GM12865 (cell line): ENCODE measurements at regions not wholly inside any gene's neighbourhood (a gene's known extent, or its start where the extent isn't known, plus 50 kb on each side); places are given as distances from the start of the nearest gene placed in this dataset.

Experiments
- DNase-seq: peaks from one replicate; pipeline ENCODE4 v3.0.0; 2010; ENCODE audit warnings: low read depth
- H3K4me3 ChIP-seq: 2 replicates; pipeline ENCODE4 v1.5.1; 2011; ENCODE audit warnings: mild to moderate bottlenecking, low read depth, low read length, control low read depth
- TF ChIP-seq, protein P1 (sequence below): IDR thresholded peaks from 2 replicates; pipeline ENCODE4 v1.5.1; 2011; ENCODE audit warnings: low read length, control low read depth, low read depth, inconsistent platforms; ENCODE audit not compliant: insufficient read depth; ENCODE audit errors: missing control alignments

DNA sequence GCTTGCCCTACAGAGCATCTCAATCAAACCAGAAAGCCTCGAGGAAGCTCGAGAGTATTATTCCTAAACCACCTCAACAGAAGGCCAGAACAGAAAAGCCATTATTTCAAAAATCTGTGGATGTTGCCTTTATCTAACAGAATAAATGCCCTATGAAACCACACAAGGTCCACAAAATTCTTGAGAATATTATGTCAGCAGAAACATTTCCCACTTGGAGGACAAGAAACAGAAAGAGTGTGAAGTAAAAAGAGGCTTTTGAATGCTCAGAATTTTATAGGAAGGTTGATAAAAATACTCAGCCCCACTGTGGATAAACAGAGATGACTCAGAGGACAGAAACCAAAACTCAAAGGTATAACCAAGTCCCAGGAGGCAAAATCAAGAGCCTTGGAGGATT is 146.4 kb upstream of the LRRC7 start:
- DNase-seq, result no peak
- H3K4me3 ChIP-seq, result no peak overlapping the region
- TF ChIP-seq, protein P1, sequence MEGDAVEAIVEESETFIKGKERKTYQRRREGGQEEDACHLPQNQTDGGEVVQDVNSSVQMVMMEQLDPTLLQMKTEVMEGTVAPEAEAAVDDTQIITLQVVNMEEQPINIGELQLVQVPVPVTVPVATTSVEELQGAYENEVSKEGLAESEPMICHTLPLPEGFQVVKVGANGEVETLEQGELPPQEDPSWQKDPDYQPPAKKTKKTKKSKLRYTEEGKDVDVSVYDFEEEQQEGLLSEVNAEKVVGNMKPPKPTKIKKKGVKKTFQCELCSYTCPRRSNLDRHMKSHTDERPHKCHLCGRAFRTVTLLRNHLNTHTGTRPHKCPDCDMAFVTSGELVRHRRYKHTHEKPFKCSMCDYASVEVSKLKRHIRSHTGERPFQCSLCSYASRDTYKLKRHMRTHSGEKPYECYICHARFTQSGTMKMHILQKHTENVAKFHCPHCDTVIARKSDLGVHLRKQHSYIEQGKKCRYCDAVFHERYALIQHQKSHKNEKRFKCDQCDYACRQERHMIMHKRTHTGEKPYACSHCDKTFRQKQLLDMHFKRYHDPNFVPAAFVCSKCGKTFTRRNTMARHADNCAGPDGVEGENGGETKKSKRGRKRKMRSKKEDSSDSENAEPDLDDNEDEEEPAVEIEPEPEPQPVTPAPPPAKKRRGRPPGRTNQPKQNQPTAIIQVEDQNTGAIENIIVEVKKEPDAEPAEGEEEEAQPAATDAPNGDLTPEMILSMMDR, result no peak

- TF ChIP-seq, protein P1, result no peak
- no peak overlapping the region for H3K4me3 ChIP-seq
- DNase-seq, result no peak
Measured at GRCh38 chr1:69425871-69426270, 141.9 kb upstream of the LRRC7 start.

GRCh38 chr1:69426401-69426800 is 141.3 kb upstream of the LRRC7 start:
- TF ChIP-seq, protein P1, result no peak
- no peak for DNase-seq
- H3K4me3 ChIP-seq, result no peak overlapping the region

GRCh38 chr1:69433073-69433472 is 134.6 kb upstream of the LRRC7 start:
- TF ChIP-seq, protein P1, result no peak
- no peak overlapping the region for H3K4me3 ChIP-seq
- DNase-seq, result no peak

- TF ChIP-seq, protein P1, result no peak
- no peak overlapping the region for H3K4me3 ChIP-seq
Measured at GRCh38 chr1:69436151-69436550, 131.6 kb upstream of the LRRC7 start.

GRCh38 chr1:69438056-69438795 is 129.5 kb upstream of the LRRC7 start:
- DNase-seq, result no peak
- TF ChIP-seq, protein P1, result no peak
- H3K4me3 ChIP-seq, result no peak overlapping the region

More at GRCh38 chr1:69436151-69436550, 131.6 kb upstream of the LRRC7 start:
- no peak for DNase-seq

DNA sequence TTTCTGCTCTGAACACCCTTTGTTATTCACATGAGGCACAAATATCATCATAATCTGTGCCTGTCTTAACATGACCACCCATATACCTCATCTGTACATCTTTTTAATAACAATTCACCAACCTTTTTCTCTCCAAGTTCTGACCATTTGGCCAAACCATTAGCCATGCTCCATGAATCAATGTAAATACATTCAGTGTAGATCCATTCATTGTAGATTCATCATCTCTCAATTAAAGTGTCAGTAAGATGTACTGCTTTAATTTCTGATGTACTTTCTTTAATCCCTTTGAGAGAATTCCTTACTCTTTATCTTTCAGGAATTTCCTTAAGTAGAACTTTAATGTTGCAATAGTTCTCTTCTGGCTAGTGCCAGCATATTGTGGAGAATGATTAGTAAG is 126.2 kb upstream of the LRRC7 start:
- H3K4me3 ChIP-seq, result no peak overlapping the region
- DNase-seq, result no peak
- TF ChIP-seq, protein P1, result no peak
